H9 (cell line): ENCODE measurements at regions not wholly inside any gene's neighbourhood (a gene's known extent, or its start where the extent isn't known, plus 50 kb on each side); places are given as distances from the start of the nearest gene placed in this dataset.

Experiments used
- DNase-seq: peaks from one replicate; pipeline ENCODE4 v3.0.0-alpha.2; 2017
- H2AFZ ChIP-seq: one replicate; pipeline ENCODE4 v1.6.1; 2013; ENCODE audit warnings: mild to moderate bottlenecking, low read length, control low read depth, moderate library complexity
- H2AK5ac ChIP-seq: 2 replicates; pipeline ENCODE4 v1.6.1; 2013; ENCODE audit warnings: low read length, control low read depth, mixed read lengths; ENCODE audit not compliant: insufficient read length
- H2BK120ac ChIP-seq: one replicate; pipeline ENCODE4 v1.6.1; 2013; ENCODE audit warnings: low read depth, mild to moderate bottlenecking, low read length, control low read depth, inconsistent platforms; ENCODE audit not compliant: poor library complexity, severe bottlenecking
- H2BK12ac ChIP-seq: 2 replicates; pipeline ENCODE4 v1.6.1; 2013; ENCODE audit warnings: low read length, control low read depth, mixed read lengths, low read depth; ENCODE audit not compliant: insufficient read length
- H2BK15ac ChIP-seq: 2 replicates; pipeline ENCODE4 v1.6.1; 2013; ENCODE audit warnings: low read depth, low read length, control low read depth
- H2BK20ac ChIP-seq: one replicate; pipeline ENCODE4 v1.6.1; 2013; ENCODE audit warnings: low read depth, mild to moderate bottlenecking, low read length, control low read depth, inconsistent platforms; ENCODE audit not compliant: poor library complexity, severe bottlenecking
- H2BK5ac ChIP-seq: 2 replicates; pipeline ENCODE4 v1.6.1; 2013; ENCODE audit warnings: low read length, control low read depth, mixed read lengths; ENCODE audit not compliant: insufficient read length
- H3K14ac ChIP-seq: 2 replicates; pipeline ENCODE4 v1.6.1; 2013; ENCODE audit warnings: low read length, control low read depth; ENCODE audit not compliant: insufficient read depth
- H3K18ac ChIP-seq: 2 replicates; pipeline ENCODE4 v1.6.1; 2013; ENCODE audit warnings: low read depth, mild to moderate bottlenecking, mixed read lengths, low read length, control low read depth; ENCODE audit not compliant: insufficient read length
- H3K23ac ChIP-seq: 2 replicates; pipeline ENCODE4 v1.6.1; 2013; ENCODE audit warnings: low read length, control low read depth, mixed read lengths, low read depth; ENCODE audit not compliant: insufficient read length
- H3K23me2 ChIP-seq: 2 replicates; pipeline ENCODE4 v1.6.1; 2013; ENCODE audit warnings: low read depth, mild to moderate bottlenecking, mixed read lengths, low read length, control low read depth; ENCODE audit not compliant: insufficient read length, poor library complexity, severe bottlenecking
- H3K27ac ChIP-seq: 2 replicates; pipeline ENCODE4 v1.5.1; 2013; ENCODE audit warnings: low read length, control low read depth, mixed read lengths, low read depth; ENCODE audit not compliant: insufficient read length
- H3K27me3 ChIP-seq: 2 replicates; pipeline ENCODE4 v1.6.1; 2013; ENCODE audit warnings: low read length, control low read depth, inconsistent platforms; ENCODE audit not compliant: insufficient read depth
- H3K4ac ChIP-seq: 2 replicates; pipeline ENCODE4 v1.6.1; 2013; ENCODE audit warnings: low read depth, mild to moderate bottlenecking, control low read depth, inconsistent platforms, low read length, moderate library complexity
- H3K4me1 ChIP-seq: 2 replicates; pipeline ENCODE4 v1.6.1; 2013; ENCODE audit warnings: low read length, control low read depth, inconsistent platforms; ENCODE audit not compliant: insufficient read depth
- H3K4me2 ChIP-seq: 2 replicates; pipeline ENCODE4 v1.6.1; 2013; ENCODE audit warnings: low read length, control low read depth, mixed read lengths; ENCODE audit not compliant: insufficient read length, insufficient read depth
- H3K56ac ChIP-seq: 2 replicates; pipeline ENCODE4 v1.6.1; 2013; ENCODE audit warnings: low read depth, mild to moderate bottlenecking, mixed read lengths, low read length, control low read depth; ENCODE audit not compliant: insufficient read length
- H3K79me1 ChIP-seq: 2 replicates; pipeline ENCODE4 v1.6.1; 2013; ENCODE audit warnings: low read depth, mild to moderate bottlenecking, moderate library complexity, low read length, control low read depth, inconsistent platforms; ENCODE audit not compliant: insufficient read depth, poor library complexity, severe bottlenecking
- H3K79me2 ChIP-seq: 2 replicates; pipeline ENCODE4 v1.6.1; 2013; ENCODE audit warnings: low read length, control low read depth, inconsistent platforms; ENCODE audit not compliant: insufficient read depth
- H3K9ac ChIP-seq: 2 replicates; pipeline ENCODE4 v1.6.1; 2013; ENCODE audit warnings: low read length, control low read depth, mixed read lengths; ENCODE audit not compliant: insufficient read length; ENCODE audit errors: extremely low read depth
- H3K9me3 ChIP-seq: one replicate; pipeline ENCODE4 v1.6.1; 2013; ENCODE audit warnings: low read depth, low read length, inconsistent platforms; ENCODE audit not compliant: control insufficient read depth
- H3T11ph ChIP-seq: one replicate; pipeline ENCODE4 v1.6.1; 2013; ENCODE audit warnings: mild to moderate bottlenecking, low read length, control low read depth, inconsistent platforms
- H4K20me1 ChIP-seq: one replicate; pipeline ENCODE4 v1.6.1; 2013; ENCODE audit not compliant: control insufficient read depth, insufficient read length, insufficient read depth
- H4K5ac ChIP-seq: 2 replicates; pipeline ENCODE4 v1.6.1; 2013; ENCODE audit warnings: low read depth, mild to moderate bottlenecking, mixed read lengths, low read length, control low read depth; ENCODE audit not compliant: insufficient read length
- H4K8ac ChIP-seq: replicated peaks from 2 replicates; pipeline ENCODE4 v1.6.1; 2013; ENCODE audit warnings: low read length, control low read depth, mixed read lengths, low read depth; ENCODE audit not compliant: insufficient read length
- H4K91ac ChIP-seq: 2 replicates; pipeline ENCODE4 v1.6.1; 2013; ENCODE audit warnings: low read depth, mild to moderate bottlenecking, moderate library complexity, mixed read lengths, low read length, control low read depth; ENCODE audit not compliant: insufficient read length
- H3K27ac Mint-ChIP-seq, 3 experiments: 2 replicates in 2 of 3; 3 replicates in 1 of 3; pipeline ENCODE4 v1.8.0; 2020 to 2021; ENCODE audit warnings: mixed read lengths in 3 of 3, mild to moderate bottlenecking in 1 of 3, moderate library complexity in 1 of 3
- H3K27me3 Mint-ChIP-seq: 2 replicates; pipeline ENCODE4 v1.8.0; 2021; ENCODE audit warnings: low read depth, mild to moderate bottlenecking, moderate library complexity, mixed read lengths
- H3K36me3 Mint-ChIP-seq, 3 experiments: 2 replicates in 2 of 3; 3 replicates in 1 of 3; pipeline ENCODE4 v1.8.0; 2020 to 2021; ENCODE audit warnings: low read depth in 3 of 3, mixed read lengths in 3 of 3; ENCODE audit not compliant: insufficient read depth in 1 of 3
- H3K4me1 Mint-ChIP-seq, 2 experiments: 2 replicates each; pipeline ENCODE4 v1.8.0; 2020; ENCODE audit warnings: mixed read lengths in 2 of 2
- H3K4me3 Mint-ChIP-seq, 2 experiments: 2 replicates in 1 of 2; 3 replicates in 1 of 2; pipeline ENCODE4 v1.8.0; 2020 to 2021; ENCODE audit warnings: mild to moderate bottlenecking in 2 of 2, mixed read lengths in 2 of 2, moderate library complexity in 1 of 2
- H3K9me3 Mint-ChIP-seq, 2 experiments: 2 replicates in 1 of 2; 3 replicates in 1 of 2; pipeline ENCODE4 v1.8.0; 2020; ENCODE audit warnings: mild to moderate bottlenecking in 2 of 2, mixed read lengths in 2 of 2, moderate library complexity in 1 of 2
- WGBS: extraction: QIAGEN DNeasy Blood & Tissue Kit; methylation state at CpG from one replicate; pipeline ENCODE4 v1.1.7; 2013; ENCODE audit warnings: missing lambda C conversion rate, low lambda C conversion rate, mixed read lengths; ENCODE audit not compliant: insufficient read length; ENCODE audit errors: extremely low coverage; 5-methylcytosine and 5-hydroxymethylcytosine counted together
- TF ChIP-seq, protein P1 (sequence below): fragments of 200-600 bp; sonication (generic); conservative IDR thresholded peaks from 3 replicates; pipeline ENCODE4 v1.8.0; 2021; ENCODE audit warnings: antibody characterized with exemption, mild to moderate bottlenecking

DNA sequence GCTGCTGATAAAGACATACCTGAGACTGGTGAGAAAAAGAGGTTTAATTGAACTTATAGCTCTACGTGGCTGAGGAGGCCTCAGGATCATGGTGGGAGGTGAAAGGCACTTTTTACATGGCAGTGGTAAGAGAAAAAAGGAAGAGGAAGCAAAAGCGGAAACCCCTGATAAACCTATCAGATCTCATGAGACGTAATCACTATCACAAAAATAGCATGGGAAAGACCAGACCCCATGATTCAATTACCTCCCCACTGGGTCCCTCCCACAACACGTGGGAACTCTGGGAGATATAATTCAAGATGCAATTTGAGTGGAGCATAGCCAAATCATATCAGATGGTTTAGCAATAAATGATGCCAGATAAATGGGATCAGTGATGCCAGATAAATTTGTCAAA is 892.0 kb upstream of the CELF2 start:
- no peak for DNase-seq
- Histone ChIP-seq H3K27me3 (no peaks in the 10 kb centered on the region), H4K8ac (no peak overlapping the region), H2BK120ac (no peak overlapping the region), H3K14ac (no peak overlapping the region), H2AFZ (no peak overlapping the region), H3T11ph (no peak overlapping the region), H3K23me2 (no peaks in the 10 kb centered on the region), H3K18ac (no peak overlapping the region), H2BK12ac (no peak overlapping the region), H3K79me2 (no peaks in the 10 kb centered on the region), H3K4me2 (no peak overlapping the region), H2BK15ac (no peak overlapping the region), H3K23ac (no peak overlapping the region), H3K4me1 (no peaks in the 10 kb centered on the region), H3K27ac (no peak overlapping the region), H2AK5ac (no peak overlapping the region), H3K9me3 (no peaks in the 10 kb centered on the region), H3K56ac (no peak overlapping the region), H4K91ac (no peak overlapping the region), H4K20me1 (no peaks in the 10 kb centered on the region), H2BK20ac (no peak overlapping the region), H3K79me1 (no peaks in the 10 kb centered on the region), H3K9ac (no peak overlapping the region), H3K4ac (no peak overlapping the region), H4K5ac (no peak overlapping the region), H2BK5ac (no peak overlapping the region)
- no CpG with 5 or more reads among the region's 4 CpGs for WGBS
- Mint-ChIP-seq H3K4me3 (no peak overlapping the region), H3K27ac (no peak overlapping the region), H3K36me3 (peaks cover 0 to 12% (median 0%) of the 10 kb centered on the region in 3 experiments; a peak in 4 of 7 replicates), H3K27me3 (no peaks in the 10 kb centered on the region), H3K9me3 (peaks cover 5 to 7% of the 10 kb centered on the region in 2 experiments; a peak in 4 of 5 replicates), H3K4me1 (no peaks in the 10 kb centered on the region)
- TF ChIP-seq, protein P1, sequence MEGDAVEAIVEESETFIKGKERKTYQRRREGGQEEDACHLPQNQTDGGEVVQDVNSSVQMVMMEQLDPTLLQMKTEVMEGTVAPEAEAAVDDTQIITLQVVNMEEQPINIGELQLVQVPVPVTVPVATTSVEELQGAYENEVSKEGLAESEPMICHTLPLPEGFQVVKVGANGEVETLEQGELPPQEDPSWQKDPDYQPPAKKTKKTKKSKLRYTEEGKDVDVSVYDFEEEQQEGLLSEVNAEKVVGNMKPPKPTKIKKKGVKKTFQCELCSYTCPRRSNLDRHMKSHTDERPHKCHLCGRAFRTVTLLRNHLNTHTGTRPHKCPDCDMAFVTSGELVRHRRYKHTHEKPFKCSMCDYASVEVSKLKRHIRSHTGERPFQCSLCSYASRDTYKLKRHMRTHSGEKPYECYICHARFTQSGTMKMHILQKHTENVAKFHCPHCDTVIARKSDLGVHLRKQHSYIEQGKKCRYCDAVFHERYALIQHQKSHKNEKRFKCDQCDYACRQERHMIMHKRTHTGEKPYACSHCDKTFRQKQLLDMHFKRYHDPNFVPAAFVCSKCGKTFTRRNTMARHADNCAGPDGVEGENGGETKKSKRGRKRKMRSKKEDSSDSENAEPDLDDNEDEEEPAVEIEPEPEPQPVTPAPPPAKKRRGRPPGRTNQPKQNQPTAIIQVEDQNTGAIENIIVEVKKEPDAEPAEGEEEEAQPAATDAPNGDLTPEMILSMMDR: no peak
